HCT116 (cell line): ENCODE measurements at regions not wholly inside any gene's neighbourhood (a gene's known extent, or its start where the extent isn't known, plus 50 kb on each side); places are given as distances from the start of the nearest gene placed in this dataset.

ENCODE experiments used
- CTCF ChIP-seq, 3 experiments: fragments of 200-600 bp in 1 of 3; sonication (generic) in 1 of 3; IDR thresholded peaks in 2 of 3; conservative IDR thresholded peaks in 1 of 3; 2 replicates each; pipeline ENCODE4 v1.5.1; 2012 to 2017; ENCODE audit warnings: low read depth in 2 of 3, low read length in 2 of 3, antibody characterized with exemption in 1 of 3, borderline replicate concordance in 1 of 3, control low read depth in 1 of 3, mild to moderate bottlenecking in 1 of 3, mixed read lengths in 1 of 3, mixed run types in 1 of 3, moderate library complexity in 1 of 3; ENCODE audit not compliant: insufficient read depth in 1 of 3
- EZH2 ChIP-seq: fragments of 200-600 bp; sonication (generic); IDR thresholded peaks from 2 replicates; pipeline ENCODE4 v1.6.1; 2017; ENCODE audit warnings: antibody characterized with exemption, mixed run types
- JUND ChIP-seq: IDR thresholded peaks from 2 replicates; pipeline ENCODE4 v1.6.1; 2012
- POLR2A ChIP-seq: IDR thresholded peaks from 2 replicates; pipeline ENCODE4 v1.7.0; 2011; ENCODE audit warnings: borderline replicate concordance; ENCODE audit not compliant: insufficient read depth, insufficient read length; ENCODE audit errors: extremely low read depth
- RAD21 ChIP-seq: IDR thresholded peaks from 2 replicates; pipeline ENCODE4 v1.6.1; 2012; ENCODE audit warnings: low read depth, mild to moderate bottlenecking
- SIN3A ChIP-seq: IDR thresholded peaks from 2 replicates; pipeline ENCODE4 v1.6.1; 2012; ENCODE audit warnings: low read depth
- TF ChIP-seq, protein P1 (sequence below): IDR thresholded peaks from 2 replicates; pipeline ENCODE4 v1.6.1; 2012

DNA sequence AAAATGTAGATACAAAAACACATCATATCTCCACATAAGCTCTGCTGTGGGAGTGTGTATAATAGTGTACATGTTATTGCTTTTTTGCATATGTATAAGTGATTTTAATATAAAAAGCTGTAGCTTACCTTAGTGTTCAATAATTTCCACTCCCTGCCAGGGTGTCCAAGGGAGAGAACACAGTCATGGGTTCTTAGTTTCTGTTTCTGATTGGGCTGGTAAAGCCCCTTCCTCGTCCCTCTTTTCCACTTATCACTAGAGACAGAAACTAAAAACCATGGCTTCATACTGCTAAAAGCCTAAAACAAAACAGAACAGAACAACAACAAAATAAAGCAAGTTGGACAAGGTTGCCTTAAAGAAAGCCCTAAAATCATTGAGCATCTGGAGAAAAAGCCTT lies 74.4 kb upstream of the S1PR3 start:
- TF ChIP-seq CTCF (IDR thresholded peaks at IDR 0.05 in 2 of 3, conservative IDR thresholded peaks at IDR 0.05 in 1 of 3; ENCODE audit: borderline replicate concordance in 1 of 3, insufficient read depth in 1 of 3, low read depth in 2 of 3, low read length in 2 of 3) (no peak), RAD21 (no peak), POLR2A (no peak), SIN3A (no peak), EZH2 (no peak), JUND (no peak)
- TF ChIP-seq, protein P1, sequence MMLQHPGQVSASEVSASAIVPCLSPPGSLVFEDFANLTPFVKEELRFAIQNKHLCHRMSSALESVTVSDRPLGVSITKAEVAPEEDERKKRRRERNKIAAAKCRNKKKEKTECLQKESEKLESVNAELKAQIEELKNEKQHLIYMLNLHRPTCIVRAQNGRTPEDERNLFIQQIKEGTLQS = no peak
